OCI-LY7 (cell line): ENCODE measurements at regions not wholly inside any gene's neighbourhood (a gene's known extent, or its start where the extent isn't known, plus 50 kb on each side); places are given as distances from the start of the nearest gene placed in this dataset.

Source experiments
- EZH2phosphoT487 ChIP-seq: fragments of 200-600 bp; sonication (generic); IDR thresholded peaks from 2 replicates; pipeline ENCODE4 v1.6.1; 2018; ENCODE audit warnings: low read depth, borderline replicate concordance, mild to moderate bottlenecking, mixed run types, antibody characterized with exemption, low read length, moderate library complexity, mixed read lengths
- TF ChIP-seq, protein P1 (sequence below): fragments of 200-600 bp; sonication (generic); conservative IDR thresholded peaks from 2 replicates; pipeline ENCODE4 v1.5.1; 2014; ENCODE audit warnings: mild to moderate bottlenecking, antibody characterized with exemption, low read length, moderate library complexity, mixed read lengths

GRCh38 chr6:9983168-9983567 is 431.7 kb downstream of the TFAP2A start:
- TF ChIP-seq, protein P1, sequence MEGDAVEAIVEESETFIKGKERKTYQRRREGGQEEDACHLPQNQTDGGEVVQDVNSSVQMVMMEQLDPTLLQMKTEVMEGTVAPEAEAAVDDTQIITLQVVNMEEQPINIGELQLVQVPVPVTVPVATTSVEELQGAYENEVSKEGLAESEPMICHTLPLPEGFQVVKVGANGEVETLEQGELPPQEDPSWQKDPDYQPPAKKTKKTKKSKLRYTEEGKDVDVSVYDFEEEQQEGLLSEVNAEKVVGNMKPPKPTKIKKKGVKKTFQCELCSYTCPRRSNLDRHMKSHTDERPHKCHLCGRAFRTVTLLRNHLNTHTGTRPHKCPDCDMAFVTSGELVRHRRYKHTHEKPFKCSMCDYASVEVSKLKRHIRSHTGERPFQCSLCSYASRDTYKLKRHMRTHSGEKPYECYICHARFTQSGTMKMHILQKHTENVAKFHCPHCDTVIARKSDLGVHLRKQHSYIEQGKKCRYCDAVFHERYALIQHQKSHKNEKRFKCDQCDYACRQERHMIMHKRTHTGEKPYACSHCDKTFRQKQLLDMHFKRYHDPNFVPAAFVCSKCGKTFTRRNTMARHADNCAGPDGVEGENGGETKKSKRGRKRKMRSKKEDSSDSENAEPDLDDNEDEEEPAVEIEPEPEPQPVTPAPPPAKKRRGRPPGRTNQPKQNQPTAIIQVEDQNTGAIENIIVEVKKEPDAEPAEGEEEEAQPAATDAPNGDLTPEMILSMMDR: no peak
- no peak for TF ChIP-seq EZH2phosphoT487
